HCT116 (cell line): ENCODE measurements at regions not wholly inside any gene's neighbourhood (a gene's known extent, or its start where the extent isn't known, plus 50 kb on each side); places are given as distances from the start of the nearest gene placed in this dataset.

Experiments
- ATAC-seq: fragments of 200-7000 bp; cut with Tn5 transposase; 2 replicates; pipeline ENCODE4 v1.9.1; 2020; ENCODE audit warnings: mild to moderate bottlenecking, moderate library complexity
- BruUV-seq: library from RNA; stranded (reverse); fragments of 400-500 nt; replicated peaks from 2 replicates; lab custom pipeline; 2021; lab: Mats Ljungman, UMichigan
- CTCF ChIA-PET: fragments of 300-600 bp; sonication (Branson Sonifier 250); formaldehyde crosslinking; loops from one replicate; lab custom pipeline; 2021; ENCODE audit warnings: antibody characterized with exemption; lab: Charles Lee
- POLR2A ChIA-PET: fragments of 300-600, 350-600 bp; sonication (Branson Sonifier 250); formaldehyde crosslinking; loops from one replicate; lab custom pipeline; 2021; ENCODE audit warnings: antibody characterized with exemption; lab: Charles Lee
- RAD21 ChIA-PET, 2 experiments: fragments of 300-600 bp; sonication (Branson Sonifier 250); formaldehyde crosslinking; loops; one replicate each; lab custom pipeline; 2023; ENCODE audit warnings: low total read pairs in 2 of 2; ENCODE audit not compliant: uncharacterized antibody in 2 of 2, unreplicated experiment in 2 of 2, low non-redundant PET in 1 of 2; lab: Charles Lee
- DNase-seq: peaks from one replicate; pipeline ENCODE4 v3.0.0-alpha.2; 2010; ENCODE audit warnings: low read depth, low spot score
- H2AFZ ChIP-seq: fragments of 200-600 bp; shearing (Covaris generic), sonication (generic); 2 replicates; pipeline ENCODE4 v1.6.1; 2017; ENCODE audit warnings: low read depth, mixed run types, mixed read lengths, antibody characterized with exemption, low read length; ENCODE audit not compliant: poor library complexity, severe bottlenecking
- H3K27ac ChIP-seq: 2 replicates; pipeline ENCODE4 v1.5.1; 2012; ENCODE audit warnings: low read depth, low read length
- H3K27me3 ChIP-seq: fragments of 200-600 bp; sonication (generic); 2 replicates; pipeline ENCODE4 v1.6.1; 2016; ENCODE audit warnings: mixed run types, low read length, mixed read lengths; ENCODE audit not compliant: insufficient read depth
- H3K36me3 ChIP-seq, 2 experiments: fragments of 200-500 bp in 1 of 2; fragments of 200-600 bp in 1 of 2; sonication (Bioruptor generic) in 1 of 2; sonication (generic) in 1 of 2; 2 replicates each; pipeline versions ENCODE4 v1.5.1 to v1.6.1; 2014 to 2016; ENCODE audit warnings: low read length in 2 of 2, inconsistent platforms in 1 of 2, mixed read lengths in 1 of 2, mixed run types in 1 of 2; ENCODE audit not compliant: insufficient read depth in 2 of 2, control insufficient read depth in 1 of 2
- H3K4me1 ChIP-seq, 2 experiments: fragments of 200-600 bp in 1 of 2; sonication (generic) in 1 of 2; 2 replicates each; pipeline versions ENCODE4 v1.5.1 to v1.6.1; 2012 to 2017; ENCODE audit warnings: low read length in 2 of 2, inconsistent platforms in 1 of 2, mild to moderate bottlenecking in 1 of 2, mixed read lengths in 1 of 2, mixed run types in 1 of 2, moderate library complexity in 1 of 2; ENCODE audit not compliant: insufficient read depth in 2 of 2, control insufficient read depth in 1 of 2
- H3K4me2 ChIP-seq: fragments of 200-600 bp; sonication (generic); 2 replicates; pipeline ENCODE4 v1.6.1; 2017; ENCODE audit warnings: mixed run types, low read length, mixed read lengths
- H3K4me3 ChIP-seq, 2 experiments: fragments of 200-600 bp in 1 of 2; sonication (generic) in 1 of 2; replicated peaks in 1 of 2; 2 replicates each; pipeline ENCODE4 v1.5.1; 2011 to 2016; ENCODE audit warnings: low read length in 2 of 2, control low read depth in 1 of 2, low read depth in 1 of 2, mild to moderate bottlenecking in 1 of 2, mixed read lengths in 1 of 2, mixed run types in 1 of 2
- H3K79me2 ChIP-seq: fragments of 200-600 bp; sonication (generic); 2 replicates; pipeline ENCODE4 v1.6.1; 2017; ENCODE audit warnings: mild to moderate bottlenecking, mixed run types, low read length, moderate library complexity, mixed read lengths; ENCODE audit not compliant: insufficient read depth
- H3K9ac ChIP-seq: fragments of 200-600 bp; sonication (generic); 2 replicates; pipeline ENCODE4 v1.6.1; 2016; ENCODE audit warnings: low read length, mixed read lengths
- H3K9me2 ChIP-seq: fragments of 200-600 bp; sonication (generic), shearing (Covaris generic); 2 replicates; pipeline ENCODE4 v1.6.1; 2017; ENCODE audit warnings: mixed run types, mild to moderate bottlenecking, moderate library complexity; ENCODE audit not compliant: insufficient read depth
- H3K9me3 ChIP-seq, 2 experiments: fragments of 200-500 bp in 1 of 2; fragments of 200-600 bp in 1 of 2; sonication (Bioruptor generic) in 1 of 2; sonication (generic) in 1 of 2; 2 replicates each; pipeline ENCODE4 v1.6.1; 2014 to 2017; ENCODE audit warnings: low read length in 2 of 2, mixed read lengths in 2 of 2, inconsistent platforms in 1 of 2, low read depth in 1 of 2, mild to moderate bottlenecking in 1 of 2, mixed run types in 1 of 2, moderate library complexity in 1 of 2; ENCODE audit not compliant: control insufficient read depth in 1 of 2, insufficient read depth in 1 of 2
- H4K20me1 ChIP-seq: fragments of 200-600 bp; sonication (generic), shearing (Covaris generic); 2 replicates; pipeline ENCODE4 v1.6.1; 2017; ENCODE audit warnings: mixed run types, mild to moderate bottlenecking, moderate library complexity; ENCODE audit not compliant: insufficient read depth
- ATF3 ChIP-seq: IDR thresholded peaks from 2 replicates; pipeline ENCODE4 v1.6.1; 2012
- CBX3 ChIP-seq: IDR thresholded peaks from 2 replicates; pipeline ENCODE4 v1.6.1; 2012; ENCODE audit warnings: low read depth
- CTCF ChIP-seq, 3 experiments: fragments of 200-600 bp in 1 of 3; sonication (generic) in 1 of 3; IDR thresholded peaks in 2 of 3; conservative IDR thresholded peaks in 1 of 3; 2 replicates each; pipeline ENCODE4 v1.5.1; 2012 to 2017; ENCODE audit warnings: low read depth in 2 of 3, low read length in 2 of 3, antibody characterized with exemption in 1 of 3, borderline replicate concordance in 1 of 3, control low read depth in 1 of 3, mild to moderate bottlenecking in 1 of 3, mixed read lengths in 1 of 3, mixed run types in 1 of 3, moderate library complexity in 1 of 3; ENCODE audit not compliant: insufficient read depth in 1 of 3
- EZH2 ChIP-seq: fragments of 200-600 bp; sonication (generic); IDR thresholded peaks from 2 replicates; pipeline ENCODE4 v1.6.1; 2017; ENCODE audit warnings: antibody characterized with exemption, mixed run types
- MAX ChIP-seq: IDR thresholded peaks from 2 replicates; pipeline ENCODE4 v1.6.1; 2012
- RAD21 ChIP-seq: IDR thresholded peaks from 2 replicates; pipeline ENCODE4 v1.6.1; 2012; ENCODE audit warnings: low read depth, mild to moderate bottlenecking
- SP1 ChIP-seq: IDR thresholded peaks from 2 replicates; pipeline ENCODE4 v1.6.1; 2012; ENCODE audit warnings: low read depth
- YY1 ChIP-seq: IDR thresholded peaks from 2 replicates; pipeline ENCODE4 v1.6.1; 2011; ENCODE audit warnings: low read length, low read depth, moderate library complexity, mild to moderate bottlenecking; ENCODE audit not compliant: insufficient replicate concordance; ENCODE audit errors: extremely low read depth
- ZBTB33 ChIP-seq: IDR thresholded peaks from 2 replicates; pipeline ENCODE4 v1.6.1; 2011; ENCODE audit warnings: mild to moderate bottlenecking, low read length, moderate library complexity; ENCODE audit not compliant: insufficient replicate concordance; ENCODE audit errors: extremely low read depth
- ZFX ChIP-seq: fragments of 450-650 bp; IDR thresholded peaks from 2 replicates; pipeline ENCODE4 v1.6.1; 2017
- intact Hi-C: fragments of 100-400 bp; cut with micrococcal nuclease; formaldehyde crosslinking; loops from 2 replicates; pipeline ENCODE4 v1.10.0; 2022

- TF ChIP-seq ATF3 (no peak), ZBTB33 (no peak), ZFX (no peak)
Observed at GRCh38 chr5:17989036-17989435, 354.8 kb downstream of the TAF11L14 start (continued).

- TF ChIP-seq EZH2 = no peak
- no peak for TF ChIP-seq MAX
- TF ChIP-seq SP1 = no peak
- TF ChIP-seq RAD21 = no peak
- TF ChIP-seq YY1 = no peak
- no peak for TF ChIP-seq CBX3
- TF ChIP-seq CTCF (IDR thresholded peaks at IDR 0.05 in 2 of 3, conservative IDR thresholded peaks at IDR 0.05 in 1 of 3; ENCODE audit: borderline replicate concordance in 1 of 3, insufficient read depth in 1 of 3, low read depth in 2 of 3, low read length in 2 of 3) = no peak
- no peak for TF ChIP-seq ATF3
- ATAC-seq = no peak
- Histone ChIP-seq H3K27ac (no peak overlapping the region), H3K4me2 (no peak overlapping the region), H3K9ac (no peak overlapping the region), H3K27me3 (no peaks in the 10 kb centered on the region), H4K20me1 (no peaks in the 10 kb centered on the region; the same call in 1 of the 2 replicates), H3K9me3 (peaks cover 18 to 19% of the 10 kb centered on the region in 2 experiments; a peak in 2 of 4 replicates), H3K4me1 (no peaks in the 10 kb centered on the region), H3K4me3 (no peak overlapping the region), H2AFZ (no peak overlapping the region), H3K79me2 (no peaks in the 10 kb centered on the region), H3K9me2 (no peaks in the 10 kb centered on the region), H3K36me3 (no peaks in the 10 kb centered on the region)
- ChIA-PET RAD21 (no interaction called here), POLR2A (no interaction called here), CTCF (no interaction called here)
- no TSS peak for BruUV-seq
- intact Hi-C loops = no loop called here
- DNase-seq = no peak
Observed at GRCh38 chr5:17989567-17990563, 355.6 kb downstream of the TAF11L14 start.
